DMS53 treated with DMSO at 0.1 percent for 48 hours (cell line): ENCODE measurements at regions not wholly inside any gene's neighbourhood (a gene's known extent, or its start where the extent isn't known, plus 50 kb on each side); places are given as distances from the start of the nearest gene placed in this dataset.
A peak's percentile ranks its signal among the peaks of the same experiment; 100 is the strongest.

ENCODE experiments used
- DNase-seq: peaks from one replicate; lab custom pipeline; 2025; ENCODE audit not compliant: unreplicated experiment; lab: John Stamatoyannopoulos, UW

DNA sequence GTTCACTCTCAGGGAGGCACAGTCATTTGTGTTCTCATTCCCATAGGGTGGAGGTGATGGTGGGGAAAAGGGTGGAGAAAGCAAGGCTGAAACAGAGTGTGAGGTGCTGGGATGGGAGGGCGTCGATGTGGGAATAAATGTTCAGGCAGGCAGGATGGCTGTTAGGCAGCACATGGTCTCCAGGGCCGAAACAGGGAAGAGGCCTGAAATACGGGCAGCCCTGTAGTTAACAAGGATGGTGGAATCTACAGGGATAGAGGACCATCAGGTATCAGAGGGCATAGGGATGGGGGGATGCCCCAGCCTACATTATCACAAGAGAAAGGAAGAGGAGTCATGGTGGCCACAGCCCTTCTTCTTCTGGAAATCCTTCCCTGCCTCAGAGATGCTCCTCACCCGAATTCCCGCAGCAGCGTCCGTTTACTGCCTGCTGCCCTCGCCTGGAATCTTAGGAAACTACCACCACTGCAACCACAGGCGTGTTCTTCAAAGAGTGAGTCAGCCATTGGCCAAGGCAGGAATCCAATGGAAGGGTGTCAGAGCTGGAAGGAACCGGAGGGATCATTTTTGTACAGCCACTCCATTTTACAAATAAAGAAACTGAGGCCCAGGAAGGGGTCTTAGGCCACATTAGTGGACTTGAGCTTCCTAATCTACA lies 49.7 kb upstream of the POMGNT2 start:
- DNase-seq = peak; percentile 9
